ENCODE measurements at regions not wholly inside any gene's neighbourhood (a gene's known extent, or its start where the extent isn't known, plus 50 kb on each side); places are given as distances from the start of the nearest gene placed in this dataset.

GRCh38 chr5:87526131-87526530, 113.4 kb upstream of the CCNH start:
- TF ChIP-seq, protein P1, sequence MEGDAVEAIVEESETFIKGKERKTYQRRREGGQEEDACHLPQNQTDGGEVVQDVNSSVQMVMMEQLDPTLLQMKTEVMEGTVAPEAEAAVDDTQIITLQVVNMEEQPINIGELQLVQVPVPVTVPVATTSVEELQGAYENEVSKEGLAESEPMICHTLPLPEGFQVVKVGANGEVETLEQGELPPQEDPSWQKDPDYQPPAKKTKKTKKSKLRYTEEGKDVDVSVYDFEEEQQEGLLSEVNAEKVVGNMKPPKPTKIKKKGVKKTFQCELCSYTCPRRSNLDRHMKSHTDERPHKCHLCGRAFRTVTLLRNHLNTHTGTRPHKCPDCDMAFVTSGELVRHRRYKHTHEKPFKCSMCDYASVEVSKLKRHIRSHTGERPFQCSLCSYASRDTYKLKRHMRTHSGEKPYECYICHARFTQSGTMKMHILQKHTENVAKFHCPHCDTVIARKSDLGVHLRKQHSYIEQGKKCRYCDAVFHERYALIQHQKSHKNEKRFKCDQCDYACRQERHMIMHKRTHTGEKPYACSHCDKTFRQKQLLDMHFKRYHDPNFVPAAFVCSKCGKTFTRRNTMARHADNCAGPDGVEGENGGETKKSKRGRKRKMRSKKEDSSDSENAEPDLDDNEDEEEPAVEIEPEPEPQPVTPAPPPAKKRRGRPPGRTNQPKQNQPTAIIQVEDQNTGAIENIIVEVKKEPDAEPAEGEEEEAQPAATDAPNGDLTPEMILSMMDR (IDR thresholded peaks at IDR 0.05), result no peak
- no peak for TF ChIP-seq POLR2AphosphoS5 (IDR thresholded peaks at IDR 0.05)

Data from breast epithelium (tissue), 3 donors.